Coronary artery (tissue), 2 donors: ENCODE measurements at regions not wholly inside any gene's neighbourhood (a gene's known extent, or its start where the extent isn't known, plus 50 kb on each side); places are given as distances from the start of the nearest gene placed in this dataset.

ENCODE experiments used
- DNase-seq: peaks from one replicate; pipeline ENCODE4 v3.0.0-alpha.2; 2017; ENCODE audit warnings: low spot score
- H3K27ac ChIP-seq, 2 donors: fragments of 200-600 bp; sonication (generic); one replicate each; pipeline ENCODE4 v1.5.1; 2016 to 2019
- H3K4me3 ChIP-seq: fragments of 200-600 bp; sonication (generic); 2 replicates; pipeline ENCODE4 v1.5.1; 2016; ENCODE audit warnings: mild to moderate bottlenecking, moderate library complexity
- TF ChIP-seq, protein P1 (sequence below): fragments of 200-600 bp; sonication (generic); IDR thresholded peaks from one replicate; pipeline ENCODE4 v1.5.1; 2019; ENCODE audit warnings: antibody characterized with exemption

GRCh38 chr1:91622616-91623015 lies 122.0 kb downstream of the CDC7 start:
- TF ChIP-seq, protein P1, sequence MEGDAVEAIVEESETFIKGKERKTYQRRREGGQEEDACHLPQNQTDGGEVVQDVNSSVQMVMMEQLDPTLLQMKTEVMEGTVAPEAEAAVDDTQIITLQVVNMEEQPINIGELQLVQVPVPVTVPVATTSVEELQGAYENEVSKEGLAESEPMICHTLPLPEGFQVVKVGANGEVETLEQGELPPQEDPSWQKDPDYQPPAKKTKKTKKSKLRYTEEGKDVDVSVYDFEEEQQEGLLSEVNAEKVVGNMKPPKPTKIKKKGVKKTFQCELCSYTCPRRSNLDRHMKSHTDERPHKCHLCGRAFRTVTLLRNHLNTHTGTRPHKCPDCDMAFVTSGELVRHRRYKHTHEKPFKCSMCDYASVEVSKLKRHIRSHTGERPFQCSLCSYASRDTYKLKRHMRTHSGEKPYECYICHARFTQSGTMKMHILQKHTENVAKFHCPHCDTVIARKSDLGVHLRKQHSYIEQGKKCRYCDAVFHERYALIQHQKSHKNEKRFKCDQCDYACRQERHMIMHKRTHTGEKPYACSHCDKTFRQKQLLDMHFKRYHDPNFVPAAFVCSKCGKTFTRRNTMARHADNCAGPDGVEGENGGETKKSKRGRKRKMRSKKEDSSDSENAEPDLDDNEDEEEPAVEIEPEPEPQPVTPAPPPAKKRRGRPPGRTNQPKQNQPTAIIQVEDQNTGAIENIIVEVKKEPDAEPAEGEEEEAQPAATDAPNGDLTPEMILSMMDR: no peak
- DNase-seq: peak; percentile 81
- no peak overlapping the region for H3K4me3 ChIP-seq
- H3K27ac ChIP-seq: no peak overlapping the region

DNA sequence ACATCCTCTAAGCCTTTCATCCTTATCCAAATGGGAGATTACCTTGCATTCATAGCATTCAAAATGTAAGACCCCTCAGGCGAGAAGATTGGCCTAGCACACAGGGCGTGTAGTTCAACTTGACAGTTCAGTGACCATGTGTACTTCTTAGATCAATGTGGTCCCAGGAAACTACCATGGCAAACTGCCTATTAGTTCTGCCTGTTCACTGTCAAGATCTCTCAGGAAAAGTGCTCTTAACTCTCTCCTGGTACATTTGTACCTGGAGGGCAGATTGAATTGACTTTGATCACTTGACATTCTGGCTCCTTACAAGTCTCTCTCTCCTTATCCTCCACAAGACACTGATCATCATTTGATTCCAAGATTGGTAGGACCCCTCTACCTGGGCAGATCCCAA lies 122.4 kb downstream of the CDC7 start:
- TF ChIP-seq, protein P1: no peak
- no peak for DNase-seq
- no peak overlapping the region for H3K4me3 ChIP-seq
- no peak overlapping the region for H3K27ac ChIP-seq

DNA sequence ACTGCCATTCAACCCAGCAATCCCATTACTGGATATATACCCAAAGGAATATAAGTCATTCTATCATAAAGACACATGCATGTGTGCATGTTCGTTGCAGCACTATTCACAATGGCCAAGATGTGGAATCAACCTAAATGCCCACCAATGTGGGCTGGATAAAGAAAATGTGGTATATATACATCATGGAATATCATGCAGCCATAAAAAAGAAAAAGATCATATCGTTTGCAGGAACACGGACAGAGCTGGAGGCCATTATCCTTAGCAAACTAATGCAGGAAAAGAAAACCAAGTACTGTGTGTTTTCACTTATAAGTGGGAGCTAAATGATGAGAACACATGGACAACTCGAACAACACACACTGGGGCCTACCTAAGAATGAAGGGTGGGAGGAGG lies 123.7 kb downstream of the CDC7 start:
- H3K27ac ChIP-seq: no peak overlapping the region
- DNase-seq: no peak
- no peak overlapping the region for H3K4me3 ChIP-seq
- TF ChIP-seq, protein P1: no peak
